ENCODE measurements at regions not wholly inside any gene's neighbourhood (a gene's known extent, or its start where the extent isn't known, plus 50 kb on each side); places are given as distances from the start of the nearest gene placed in this dataset.

DNA sequence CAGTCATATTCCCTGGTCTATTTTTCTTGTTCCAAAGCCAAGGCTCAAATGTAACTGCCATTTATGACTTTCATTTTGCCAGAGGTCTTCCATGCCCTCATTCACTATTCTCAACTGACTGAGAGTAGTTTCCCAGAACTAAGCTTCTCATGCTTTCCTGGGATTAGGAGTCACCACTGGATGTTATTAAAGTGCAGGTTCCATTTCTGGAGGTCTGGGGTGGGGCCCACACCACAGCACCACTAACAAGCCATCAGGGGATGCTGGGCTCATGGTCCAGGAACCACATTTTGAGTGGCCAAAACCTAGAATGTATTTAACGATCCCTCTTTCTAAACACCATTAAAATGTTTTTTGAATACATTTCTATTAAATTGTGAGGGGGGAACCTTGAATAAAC is 677.6 kb downstream of the SEMA5A start:
- no peaks in the 10 kb centered on the region for H3K27me3 Mint-ChIP-seq
- ATAC-seq = no peak
- no peak for DNase-seq
- H3K9me3 Mint-ChIP-seq = peaks cover 0 to 21% of the 10 kb centered on the region in 2 donors
- no peak overlapping the region for H3K27ac Mint-ChIP-seq
- no peaks in the 10 kb centered on the region for H3K4me1 Mint-ChIP-seq
- H3K4me3 Mint-ChIP-seq = no peak overlapping the region

DNA sequence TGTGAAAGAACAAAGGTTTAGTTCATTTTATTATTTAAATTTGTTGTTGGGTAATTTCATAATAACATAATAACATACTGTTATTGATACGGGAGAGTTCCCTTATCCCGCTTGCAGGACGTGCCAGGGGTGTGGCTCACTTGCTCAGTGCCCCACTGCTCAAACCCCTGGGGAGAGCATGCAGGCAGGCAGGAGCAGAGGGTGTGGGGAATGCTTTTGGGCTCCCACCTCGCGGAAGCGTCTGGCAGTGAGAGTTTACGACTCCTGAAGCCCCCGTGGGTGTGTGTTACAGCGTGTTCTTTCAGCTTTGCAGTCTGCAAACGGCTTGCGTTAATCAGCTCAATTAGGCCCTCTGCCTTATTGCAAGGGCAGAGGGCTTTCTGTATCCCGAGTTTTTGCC is 675.9 kb downstream of the SEMA5A start:
- ATAC-seq (no peak), DNase-seq (no peak)
- H3K27ac Mint-ChIP-seq = no peak overlapping the region
- H3K27me3 Mint-ChIP-seq = no peaks in the 10 kb centered on the region
- H3K9me3 Mint-ChIP-seq = peaks cover 0 to 12% of the 10 kb centered on the region in 2 donors
- no peak overlapping the region for H3K4me3 Mint-ChIP-seq
- H3K4me1 Mint-ChIP-seq = no peaks in the 10 kb centered on the region

DNA sequence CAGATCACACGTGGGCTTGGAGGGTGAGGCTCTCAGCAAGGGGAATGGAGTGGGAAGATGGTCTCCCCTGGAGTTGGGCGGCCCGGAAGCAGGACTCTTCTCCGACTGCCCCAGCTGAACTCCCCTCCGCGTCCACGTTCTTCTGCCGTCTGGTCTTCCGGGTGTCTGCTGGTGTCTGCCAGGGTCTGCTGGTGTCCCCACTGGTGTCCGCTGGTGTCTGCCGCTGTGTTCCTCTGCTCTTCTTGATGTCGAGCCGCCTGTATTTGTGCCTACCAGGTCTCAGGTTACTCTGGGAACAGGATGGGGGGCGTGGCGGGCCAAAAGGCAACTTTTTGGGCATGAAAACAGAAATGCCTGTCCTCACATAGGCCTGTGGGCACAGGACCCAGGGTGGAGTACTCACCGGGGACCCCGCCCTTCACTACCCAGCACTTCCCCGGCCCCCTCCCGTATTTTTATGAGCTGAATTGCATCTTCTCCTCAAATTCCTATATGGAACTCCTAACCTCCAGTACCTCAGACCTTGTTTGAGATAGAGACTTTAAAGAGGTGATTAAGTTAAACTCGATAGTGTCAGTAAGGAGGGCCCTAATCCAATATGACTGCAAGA is 675.4 kb downstream of the SEMA5A start:
- peaks cover 0 to 12% of the 10 kb centered on the region in 2 donors for H3K9me3 Mint-ChIP-seq
- DNase-seq (no peak), ATAC-seq (no peak)
- no peak overlapping the region for H3K4me3 Mint-ChIP-seq
- no peaks in the 10 kb centered on the region for H3K27me3 Mint-ChIP-seq
- no peaks in the 10 kb centered on the region for H3K4me1 Mint-ChIP-seq
- no peak overlapping the region for H3K27ac Mint-ChIP-seq

DNA sequence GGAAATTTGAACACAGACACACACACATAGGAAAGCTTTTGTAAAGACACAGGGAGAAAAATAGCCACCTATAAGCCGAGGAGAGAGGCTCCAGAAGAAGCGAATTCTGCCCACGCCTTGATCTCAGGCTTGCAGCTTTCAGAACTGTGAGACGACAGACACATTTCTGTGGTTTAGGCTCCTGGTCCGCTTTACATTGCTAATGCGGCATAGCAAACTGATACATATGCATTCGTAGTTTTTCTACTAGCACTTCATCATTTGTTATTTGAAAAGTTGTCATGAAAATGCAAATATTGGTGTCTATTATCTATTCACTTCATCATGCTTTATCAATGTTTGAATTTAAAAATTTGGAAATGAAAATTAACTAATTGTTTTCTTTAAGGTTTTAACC is 674.9 kb downstream of the SEMA5A start:
- Mint-ChIP-seq H3K4me1 (no peaks in the 10 kb centered on the region), H3K27me3 (no peaks in the 10 kb centered on the region), H3K4me3 (no peak overlapping the region), H3K27ac (no peak overlapping the region), H3K9me3 (peaks cover 0 to 12% of the 10 kb centered on the region in 2 donors)
- ATAC-seq (no peak), DNase-seq (no peak)

DNA sequence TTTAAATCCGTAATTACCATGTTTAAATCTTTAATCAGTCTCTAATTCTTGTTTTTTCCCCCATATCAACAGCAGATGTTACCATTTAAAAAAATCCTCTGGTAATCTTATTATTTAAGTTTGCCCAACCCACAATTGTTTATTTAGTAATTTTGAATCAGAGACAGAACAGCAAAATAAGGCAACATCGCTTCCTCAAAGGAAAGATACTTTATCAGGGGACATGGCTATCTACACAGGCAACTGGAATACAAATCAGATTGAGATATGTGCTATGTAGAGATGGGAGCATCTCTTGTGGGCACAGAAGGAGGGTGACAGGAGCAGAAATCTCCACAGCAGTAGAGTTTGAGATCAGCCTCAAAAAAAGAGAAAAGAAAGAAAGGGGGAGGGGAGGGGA is 674.4 kb downstream of the SEMA5A start:
- Mint-ChIP-seq H3K27ac (no peak overlapping the region), H3K27me3 (no peaks in the 10 kb centered on the region), H3K4me1 (no peaks in the 10 kb centered on the region), H3K9me3 (peaks cover 0 to 12% of the 10 kb centered on the region in 2 donors), H3K4me3 (no peak overlapping the region)
- DNase-seq (no peak), ATAC-seq (no peak)

DNA sequence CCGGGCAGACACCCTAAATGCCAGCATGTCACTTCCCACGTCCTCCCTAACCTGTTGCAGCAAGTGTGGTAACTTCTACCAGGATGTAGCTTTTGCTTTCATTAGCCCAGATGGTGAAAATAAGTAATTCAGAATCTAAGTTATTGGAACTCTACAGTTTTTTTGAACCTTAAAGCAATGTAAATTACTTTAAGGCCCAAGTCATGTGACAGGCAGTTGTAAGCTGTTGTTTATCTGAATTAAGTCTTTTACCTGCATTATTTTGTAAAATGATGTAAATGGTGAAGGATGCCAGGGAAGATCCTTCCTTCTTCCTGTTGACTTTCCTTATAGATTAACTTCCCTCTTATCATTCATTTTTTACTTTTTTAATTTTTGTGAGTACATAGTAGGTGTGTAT is 670.2 kb downstream of the SEMA5A start:
- Mint-ChIP-seq H3K4me3 (no peak overlapping the region), H3K9me3 (peaks cover 0 to 7% of the 10 kb centered on the region in 2 donors), H3K4me1 (no peaks in the 10 kb centered on the region), H3K27ac (no peak overlapping the region), H3K27me3 (no peaks in the 10 kb centered on the region)
- DNase-seq (no peak), ATAC-seq (no peak)

DNA sequence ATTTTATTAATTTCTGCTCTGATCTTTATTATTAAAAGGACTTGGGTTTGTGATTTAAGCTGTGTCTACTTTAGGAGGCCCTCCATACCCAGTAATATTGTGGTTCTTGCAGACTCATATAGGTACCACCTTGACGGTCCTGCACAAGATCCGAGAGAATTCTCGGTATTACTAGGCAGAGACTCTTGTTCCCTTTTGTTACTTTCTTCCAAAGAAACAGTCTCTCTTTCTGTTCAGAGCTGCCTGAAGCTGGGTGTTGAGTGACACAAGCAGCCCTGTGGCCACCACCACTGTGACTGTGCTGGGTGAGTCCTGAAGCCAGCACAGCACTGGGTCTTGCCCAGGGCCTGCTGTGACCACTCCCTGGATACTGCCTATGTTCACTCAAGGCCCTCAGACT is 666.6 kb downstream of the SEMA5A start:
- no peak for ATAC-seq
- H3K4me1 Mint-ChIP-seq = no peaks in the 10 kb centered on the region
- H3K27ac Mint-ChIP-seq = no peak overlapping the region
- H3K9me3 Mint-ChIP-seq = peaks cover 0 to 7% of the 10 kb centered on the region in 2 donors
- H3K27me3 Mint-ChIP-seq = no peaks in the 10 kb centered on the region
- no peak overlapping the region for H3K4me3 Mint-ChIP-seq
- no peak for DNase-seq

DNA sequence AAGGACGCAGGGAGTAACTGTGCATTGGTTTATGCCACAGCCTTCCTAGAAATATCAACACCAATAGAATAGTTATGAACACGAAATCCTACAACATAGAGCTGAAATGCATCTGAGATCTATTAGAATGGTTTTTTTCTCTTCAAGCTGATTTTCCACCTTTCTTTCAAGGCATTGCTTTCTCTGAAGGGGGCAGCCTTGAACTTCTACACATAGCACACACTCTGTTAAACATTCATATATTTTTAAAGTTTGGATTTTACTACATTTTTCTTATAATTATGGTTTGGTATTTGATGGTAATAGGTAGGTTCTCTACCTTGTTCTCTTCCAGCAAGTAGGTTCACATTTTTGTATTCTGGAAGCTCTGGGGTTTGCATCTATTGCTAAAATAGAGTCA is 661.8 kb downstream of the SEMA5A start:
- peaks cover 0 to 7% of the 10 kb centered on the region in 2 donors for H3K9me3 Mint-ChIP-seq
- H3K4me1 Mint-ChIP-seq = no peaks in the 10 kb centered on the region
- ATAC-seq = no peak
- H3K27ac Mint-ChIP-seq = no peak overlapping the region
- no peak for DNase-seq
- no peak overlapping the region for H3K4me3 Mint-ChIP-seq
- H3K27me3 Mint-ChIP-seq = no peaks in the 10 kb centered on the region

DNA sequence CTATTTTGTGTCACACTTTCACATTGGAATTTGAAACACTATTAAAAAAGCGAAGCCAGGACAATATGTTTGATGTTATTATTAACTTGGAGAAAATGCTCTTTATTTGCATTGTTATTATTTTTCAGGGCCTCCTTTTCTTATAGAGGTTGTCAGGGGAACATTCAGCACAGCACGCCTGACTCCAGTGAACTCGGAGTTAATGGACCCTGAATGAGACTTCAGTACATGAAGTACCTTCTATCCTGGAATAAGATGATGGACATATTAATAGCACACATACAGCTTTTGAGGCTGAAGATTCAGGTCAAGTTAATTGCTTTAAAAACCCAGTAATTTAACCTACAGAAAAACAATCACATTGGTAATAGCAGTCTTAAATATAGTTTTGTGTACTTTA is 652.9 kb downstream of the SEMA5A start:
- H3K27ac Mint-ChIP-seq = no peak overlapping the region
- DNase-seq = no peak
- ATAC-seq = no peak
- H3K27me3 Mint-ChIP-seq = no peaks in the 10 kb centered on the region
- H3K4me3 Mint-ChIP-seq = no peak overlapping the region
- H3K9me3 Mint-ChIP-seq = peaks cover 5 to 17% of the 10 kb centered on the region in 2 donors
- H3K4me1 Mint-ChIP-seq = no peaks in the 10 kb centered on the region

DNA sequence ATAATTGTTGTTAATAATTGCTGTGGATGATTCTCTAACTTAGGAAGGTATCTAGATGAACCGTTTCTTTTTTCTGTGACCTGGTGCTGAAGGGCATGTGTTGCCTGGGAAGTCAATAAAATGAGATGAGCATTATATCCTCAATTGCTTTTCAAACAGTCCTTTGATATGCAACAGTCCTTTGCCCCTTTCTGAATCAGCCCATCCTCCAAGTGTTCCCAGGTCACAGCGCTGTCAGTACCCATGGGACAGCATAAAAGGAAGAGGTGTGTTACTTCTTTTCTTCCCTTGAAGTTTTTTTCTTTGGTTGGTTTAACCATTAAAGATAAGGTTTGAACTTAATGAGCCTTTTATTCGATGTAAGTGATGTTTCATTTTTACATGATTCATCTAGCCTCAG is 651.8 kb downstream of the SEMA5A start:
- H3K27ac Mint-ChIP-seq = no peak overlapping the region

DNA sequence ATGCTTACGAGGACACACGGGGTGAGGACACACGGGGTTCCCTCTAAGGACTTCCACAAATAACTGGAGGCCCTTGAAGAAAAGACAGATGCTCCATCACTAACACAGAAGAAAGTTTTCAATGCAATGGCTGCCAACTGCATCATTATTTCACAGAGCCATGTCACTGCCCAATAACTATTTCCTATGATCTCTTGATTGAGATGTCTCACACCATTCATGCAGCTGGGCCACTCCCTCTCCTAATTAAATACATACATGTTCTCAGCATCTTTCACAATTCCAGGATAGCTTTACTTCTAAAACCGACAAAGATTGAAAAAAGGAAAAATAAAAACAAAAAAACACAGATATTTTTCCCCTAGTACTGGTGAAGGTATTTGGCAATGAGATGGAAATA is 650.8 kb downstream of the SEMA5A start:
- H3K9me3 Mint-ChIP-seq = peaks cover 5 to 17% of the 10 kb centered on the region in 2 donors
- ATAC-seq (no peak), DNase-seq (no peak)
- H3K4me1 Mint-ChIP-seq = no peaks in the 10 kb centered on the region
- H3K27me3 Mint-ChIP-seq = no peaks in the 10 kb centered on the region
- H3K4me3 Mint-ChIP-seq = no peak overlapping the region
- H3K27ac Mint-ChIP-seq = no peak overlapping the region

More for the DNA sequence above, 651.8 kb downstream of the SEMA5A start:
- no peaks in the 10 kb centered on the region for H3K4me1 Mint-ChIP-seq
- DNase-seq (no peak), ATAC-seq (no peak)
- H3K27me3 Mint-ChIP-seq = no peaks in the 10 kb centered on the region
- peaks cover 5 to 17% of the 10 kb centered on the region in 2 donors for H3K9me3 Mint-ChIP-seq
- no peak overlapping the region for H3K4me3 Mint-ChIP-seq

DNA sequence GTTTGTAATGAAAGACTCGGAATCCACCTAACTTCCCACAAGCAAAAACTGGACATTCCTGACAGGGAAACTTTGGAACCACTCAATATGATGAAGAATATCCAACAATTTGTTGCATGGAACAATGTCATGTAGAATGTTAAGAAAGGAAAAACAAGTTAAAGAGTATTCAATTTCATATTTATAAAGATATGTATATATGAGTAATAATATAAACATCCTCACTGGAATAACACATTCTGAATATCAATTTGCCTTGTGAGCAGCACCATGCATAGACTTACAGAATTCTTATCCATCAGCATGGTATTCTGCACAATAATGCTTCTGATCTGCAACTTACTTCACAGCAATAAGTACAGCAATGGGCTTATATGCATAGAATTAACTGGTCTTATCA is 650.3 kb downstream of the SEMA5A start:
- DNase-seq = no peak
- Mint-ChIP-seq H3K4me1 (no peaks in the 10 kb centered on the region), H3K9me3 (peaks cover 5 to 17% of the 10 kb centered on the region in 2 donors), H3K27me3 (no peaks in the 10 kb centered on the region), H3K27ac (no peak overlapping the region), H3K4me3 (no peak overlapping the region)
- ATAC-seq = no peak

DNA sequence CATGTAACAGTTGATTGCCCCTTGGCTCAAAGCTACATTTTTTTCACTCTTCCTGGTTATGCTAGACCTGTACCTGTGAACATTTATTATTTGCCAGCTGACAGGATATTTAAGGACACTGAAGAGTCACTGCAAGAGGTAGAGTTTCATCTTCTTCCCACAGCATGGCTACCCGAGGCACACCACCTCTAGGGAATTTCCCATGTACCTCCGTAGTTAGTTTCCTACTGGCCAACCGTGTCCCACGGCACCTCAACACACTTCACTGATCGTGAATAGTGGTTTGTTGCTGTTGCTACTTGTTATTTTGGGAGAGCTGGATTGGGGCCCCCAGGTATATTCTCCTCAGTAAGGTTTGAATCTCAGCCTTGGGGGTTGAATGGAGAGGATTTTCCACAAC is 648.6 kb downstream of the SEMA5A start:
- peaks cover 0 to 11% of the 10 kb centered on the region in 2 donors for H3K9me3 Mint-ChIP-seq
- no peak overlapping the region for H3K27ac Mint-ChIP-seq
- H3K27me3 Mint-ChIP-seq = no peaks in the 10 kb centered on the region
- no peak for ATAC-seq
- H3K4me1 Mint-ChIP-seq = no peaks in the 10 kb centered on the region
- DNase-seq = no peak
- H3K4me3 Mint-ChIP-seq = no peak overlapping the region

DNA sequence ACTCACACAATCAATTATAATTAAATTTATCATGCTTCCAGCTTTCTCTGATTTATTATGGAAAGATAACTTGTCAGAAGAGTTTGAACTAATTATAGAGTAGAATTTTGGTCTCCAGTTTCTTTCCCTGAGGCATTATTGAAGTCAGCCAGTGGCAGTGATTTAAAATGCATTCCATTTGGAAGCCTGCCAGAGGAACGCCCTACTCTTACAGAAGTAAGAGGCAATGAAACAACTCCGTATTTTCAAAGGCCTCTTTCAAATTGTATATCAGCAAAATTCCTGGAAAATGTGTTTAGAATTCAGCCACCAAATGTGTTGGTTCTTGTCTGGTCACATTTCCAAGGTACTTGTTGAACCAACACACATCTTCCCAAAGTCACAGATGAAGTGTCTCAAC is 640.9 kb downstream of the SEMA5A start:
- H3K4me1 Mint-ChIP-seq = no peaks in the 10 kb centered on the region
- no peak overlapping the region for H3K27ac Mint-ChIP-seq
- H3K9me3 Mint-ChIP-seq = peaks cover 8 to 21% of the 10 kb centered on the region in 2 donors
- H3K4me3 Mint-ChIP-seq = no peak overlapping the region
- H3K27me3 Mint-ChIP-seq = no peaks in the 10 kb centered on the region
- no peak for ATAC-seq
- DNase-seq = no peak

DNA sequence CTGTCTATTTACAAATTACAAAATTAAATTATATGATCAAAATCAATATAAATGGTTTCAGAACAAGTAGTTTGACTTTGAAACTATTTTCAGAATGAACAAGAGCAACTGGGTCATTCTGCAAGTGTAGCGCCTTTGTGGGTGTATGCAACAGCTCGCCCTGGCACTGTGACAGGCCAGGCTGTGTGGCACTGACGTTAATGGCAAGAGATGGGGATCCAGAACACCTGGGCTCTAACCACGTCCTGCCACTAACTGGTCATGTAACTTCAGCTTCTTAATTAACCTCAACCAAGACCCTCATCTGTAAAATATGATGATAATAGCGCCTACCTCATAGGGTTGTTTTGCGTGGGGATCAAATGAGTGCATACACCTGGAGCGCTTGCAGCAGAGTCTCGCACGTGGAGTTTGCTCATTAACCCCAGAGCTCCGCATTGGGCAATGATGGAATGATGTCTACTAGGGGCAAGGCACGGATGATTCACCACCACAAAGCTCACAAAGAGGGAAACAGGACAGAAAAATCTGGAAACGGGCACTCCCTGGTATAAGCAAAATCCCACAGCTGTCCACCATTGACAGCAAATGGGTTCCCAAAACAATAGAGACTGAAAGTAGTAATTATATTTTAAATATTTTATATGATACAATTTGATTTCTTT is 639.4 kb downstream of the SEMA5A start:
- ATAC-seq (no peak), DNase-seq (no peak)
- Mint-ChIP-seq H3K9me3 (peaks cover 8 to 21% of the 10 kb centered on the region in 2 donors), H3K27me3 (no peaks in the 10 kb centered on the region), H3K4me1 (no peaks in the 10 kb centered on the region), H3K4me3 (no peak overlapping the region), H3K27ac (no peak overlapping the region)

DNA sequence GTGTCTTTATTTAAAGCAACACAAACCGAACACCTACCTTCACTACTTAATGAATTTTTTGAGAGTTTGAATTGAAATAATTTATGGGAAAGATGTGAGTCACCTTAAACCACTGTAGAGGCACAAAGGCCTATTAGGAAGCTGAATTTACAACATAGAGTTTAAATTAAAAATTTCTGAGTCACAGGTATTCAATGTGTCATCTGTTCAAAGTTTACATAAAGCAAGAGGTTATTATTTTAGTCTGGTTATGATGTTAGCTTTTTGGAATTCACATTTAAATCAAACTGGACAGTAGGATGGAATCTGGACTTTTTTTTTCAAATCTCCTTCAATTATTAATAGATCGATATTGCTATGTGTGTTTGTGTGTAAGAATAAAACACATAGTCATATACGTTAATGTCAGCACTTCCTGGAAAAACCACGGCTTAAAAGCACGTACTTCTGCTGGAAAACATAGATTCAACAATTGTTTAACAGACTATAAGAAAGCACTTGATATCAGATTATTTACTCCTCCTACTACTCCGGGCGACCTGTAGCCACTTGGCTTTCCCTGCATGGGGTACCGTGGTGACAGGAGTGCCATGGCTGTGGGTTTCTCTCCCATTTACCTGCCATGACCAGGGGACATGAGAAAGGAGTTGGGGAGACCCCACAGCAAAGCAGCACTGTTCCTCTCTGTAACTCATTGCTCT is 638.6 kb downstream of the SEMA5A start:
- Mint-ChIP-seq H3K4me3 (no peak overlapping the region), H3K4me1 (no peaks in the 10 kb centered on the region), H3K9me3 (peaks cover 8 to 21% of the 10 kb centered on the region in 2 donors), H3K27ac (no peak overlapping the region), H3K27me3 (no peaks in the 10 kb centered on the region)
- no peak for ATAC-seq
- DNase-seq = no peak

Data from stimulated activated naive CD8-positive, alpha-beta T cell treated with anti-CD3 and anti-CD28 coated beads, Interleukin-15, amount 100 ng/mL, for 72 hours (primary cell).